Liver (tissue), 3 donors: ENCODE measurements at regions not wholly inside any gene's neighbourhood (a gene's known extent, or its start where the extent isn't known, plus 50 kb on each side); places are given as distances from the start of the nearest gene placed in this dataset.

Experiments
- ATF3 ChIP-seq: IDR thresholded peaks from 2 replicates; pipeline ENCODE4 v1.6.1; 2016; ENCODE audit warnings: antibody characterized with exemption
- CTCF ChIP-seq: fragments of 150-350 bp; IDR thresholded peaks from 2 replicates; pipeline ENCODE4 v1.5.1; 2017; ENCODE audit warnings: improper control_type of control experiment, low read depth, low read length; ENCODE audit not compliant: missing input control
- GABPA ChIP-seq, 2 donors: IDR thresholded peaks in 1 of 2; conservative IDR thresholded peaks in 1 of 2; 2 replicates each; pipeline ENCODE4 v1.6.1; 2016; ENCODE audit warnings: antibody characterized with exemption in 2 of 2, mild to moderate bottlenecking in 1 of 2, moderate library complexity in 1 of 2
- HNF4A ChIP-seq, 2 donors: conservative IDR thresholded peaks; 2 replicates each; pipeline ENCODE4 v1.6.1; 2016; ENCODE audit warnings: antibody characterized with exemption in 2 of 2, mild to moderate bottlenecking in 2 of 2
- HNF4G ChIP-seq: IDR thresholded peaks from 2 replicates; pipeline ENCODE4 v1.6.1; 2016; ENCODE audit warnings: antibody characterized with exemption
- RAD21 ChIP-seq, 2 donors: IDR thresholded peaks; 2 replicates each; pipeline ENCODE4 v1.6.1; 2016; ENCODE audit warnings: antibody characterized with exemption in 2 of 2, mild to moderate bottlenecking in 2 of 2
- TAF1 ChIP-seq: conservative IDR thresholded peaks from 2 replicates; pipeline ENCODE4 v1.6.1; 2016; ENCODE audit warnings: antibody characterized with exemption, mild to moderate bottlenecking
- donor health status: healthy.
- donor health status: healthy.

- no peak for TF ChIP-seq HNF4G
- no peak for TF ChIP-seq CTCF
- no peak for TF ChIP-seq GABPA (IDR thresholded peaks at IDR 0.05 in 1 of 2, conservative IDR thresholded peaks at IDR 0.05 in 1 of 2)
- no peak for TF ChIP-seq TAF1
- TF ChIP-seq RAD21 (IDR thresholded peaks at IDR 0.05), result no peak
- TF ChIP-seq ATF3, result no peak
- TF ChIP-seq HNF4A (conservative IDR thresholded peaks at IDR 0.05), result no peak
These were observed 136.8 kb upstream of the RAPGEF2 start for GRCh38 chr4:158966091-158966490.
